ENCODE measurements at regions not wholly inside any gene's neighbourhood (a gene's known extent, or its start where the extent isn't known, plus 50 kb on each side); places are given as distances from the start of the nearest gene placed in this dataset.
"Not testable (repeated sequence)": the region's sequence is repeated elsewhere in the genome, so short reads cannot be mapped to it uniquely, and the experiment has no call there.

DNA sequence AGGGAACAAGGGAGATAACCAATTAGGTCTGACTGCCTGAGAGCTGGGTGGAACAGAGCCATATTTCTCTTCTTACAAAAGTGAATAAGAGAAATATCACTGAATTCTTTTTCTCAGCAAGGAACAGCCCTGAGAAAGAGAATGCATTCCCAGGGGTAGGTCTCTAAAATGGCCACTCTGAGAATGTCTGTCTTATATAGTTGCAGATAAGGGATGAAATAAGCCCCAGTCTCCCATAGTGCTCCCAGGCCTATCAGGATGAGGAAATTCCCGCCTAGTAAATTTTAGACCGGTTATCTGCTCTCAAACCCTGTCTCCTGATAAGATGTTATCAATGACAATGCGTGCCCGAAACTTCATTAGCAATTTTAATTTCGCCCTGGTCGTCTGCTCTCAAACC is 67.3 kb upstream of the WDFY3 start:
- not testable (repeated sequence) for TF ChIP-seq TAF1 (conservative IDR thresholded peaks at IDR 0.05); RXRA (IDR thresholded peaks at IDR 0.05); SP1 (IDR thresholded peaks at IDR 0.05); REST (IDR thresholded peaks at IDR 0.05); ZBTB33 (IDR thresholded peaks at IDR 0.05); HNF4A (conservative IDR thresholded peaks at IDR 0.05); JUND (IDR thresholded peaks at IDR 0.05); YY1 (IDR thresholded peaks at IDR 0.05); EGR1 (IDR thresholded peaks at IDR 0.05; ENCODE audit: low read depth in 2 of 2); MAX (IDR thresholded peaks at IDR 0.05); GABPA (IDR thresholded peaks at IDR 0.05 in 1 of 2, conservative IDR thresholded peaks at IDR 0.05 in 1 of 2)
- TF ChIP-seq, protein P1, sequence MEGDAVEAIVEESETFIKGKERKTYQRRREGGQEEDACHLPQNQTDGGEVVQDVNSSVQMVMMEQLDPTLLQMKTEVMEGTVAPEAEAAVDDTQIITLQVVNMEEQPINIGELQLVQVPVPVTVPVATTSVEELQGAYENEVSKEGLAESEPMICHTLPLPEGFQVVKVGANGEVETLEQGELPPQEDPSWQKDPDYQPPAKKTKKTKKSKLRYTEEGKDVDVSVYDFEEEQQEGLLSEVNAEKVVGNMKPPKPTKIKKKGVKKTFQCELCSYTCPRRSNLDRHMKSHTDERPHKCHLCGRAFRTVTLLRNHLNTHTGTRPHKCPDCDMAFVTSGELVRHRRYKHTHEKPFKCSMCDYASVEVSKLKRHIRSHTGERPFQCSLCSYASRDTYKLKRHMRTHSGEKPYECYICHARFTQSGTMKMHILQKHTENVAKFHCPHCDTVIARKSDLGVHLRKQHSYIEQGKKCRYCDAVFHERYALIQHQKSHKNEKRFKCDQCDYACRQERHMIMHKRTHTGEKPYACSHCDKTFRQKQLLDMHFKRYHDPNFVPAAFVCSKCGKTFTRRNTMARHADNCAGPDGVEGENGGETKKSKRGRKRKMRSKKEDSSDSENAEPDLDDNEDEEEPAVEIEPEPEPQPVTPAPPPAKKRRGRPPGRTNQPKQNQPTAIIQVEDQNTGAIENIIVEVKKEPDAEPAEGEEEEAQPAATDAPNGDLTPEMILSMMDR (IDR thresholded peaks at IDR 0.05; ENCODE audit: low read depth, low read length, missing input control): not testable (repeated sequence)
- TF ChIP-seq, protein P2, sequence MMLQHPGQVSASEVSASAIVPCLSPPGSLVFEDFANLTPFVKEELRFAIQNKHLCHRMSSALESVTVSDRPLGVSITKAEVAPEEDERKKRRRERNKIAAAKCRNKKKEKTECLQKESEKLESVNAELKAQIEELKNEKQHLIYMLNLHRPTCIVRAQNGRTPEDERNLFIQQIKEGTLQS (IDR thresholded peaks at IDR 0.05): not testable (repeated sequence)
